ENCODE measurements at regions not wholly inside any gene's neighbourhood (a gene's known extent, or its start where the extent isn't known, plus 50 kb on each side); places are given as distances from the start of the nearest gene placed in this dataset.

DNA sequence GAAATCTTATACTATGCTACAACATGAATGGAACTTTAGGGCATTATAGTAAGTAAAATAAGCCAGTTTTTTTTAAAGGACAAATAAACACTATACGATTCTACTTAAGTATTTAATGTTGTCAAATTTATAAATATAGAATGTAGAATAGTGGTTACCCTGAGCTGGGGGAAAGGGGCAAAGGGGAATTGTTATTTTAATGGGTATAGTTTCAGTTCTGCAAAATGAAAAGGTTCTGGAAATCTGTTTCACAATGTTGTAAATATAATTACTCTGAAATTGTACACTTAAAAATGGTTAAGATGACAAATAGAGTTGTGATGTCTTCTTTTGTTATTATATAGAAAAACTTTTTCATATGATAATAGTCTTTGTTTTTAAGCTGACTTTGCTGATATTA is 366.3 kb downstream of the MRPL39 start:
- Histone ChIP-seq H3K27me3 (ENCODE audit: control insufficient read depth in 3 of 3, insufficient read depth in 3 of 3, low read length in 3 of 3) (no peaks in the 10 kb centered on the region), H3K4me3 (ENCODE audit: low read depth in 1 of 3, low read length in 3 of 3) (no peak overlapping the region), H3K36me3 (ENCODE audit: control insufficient read depth in 3 of 3, insufficient read depth in 2 of 3, low read depth in 1 of 3, low read length in 3 of 3) (no peaks in the 10 kb centered on the region), H3K27ac (ENCODE audit: low read depth in 1 of 3, low read length in 2 of 3) (no peak overlapping the region), H3K4me1 (ENCODE audit: control insufficient read depth in 3 of 3, insufficient read depth in 2 of 3, low read depth in 1 of 3, low read length in 2 of 3) (no peaks in the 10 kb centered on the region), H3K9me3 (ENCODE audit: control insufficient read depth in 2 of 2, insufficient read depth in 1 of 2, low read depth in 1 of 2, low read length in 1 of 2) (no peaks in the 10 kb centered on the region)
- WGBS, 3 donors: 71 to 78% (median 73%) methylated on average over 1 of the region's 1 CpG
- FAIRE-seq (no peak), DNase-seq (no peak)

DNA sequence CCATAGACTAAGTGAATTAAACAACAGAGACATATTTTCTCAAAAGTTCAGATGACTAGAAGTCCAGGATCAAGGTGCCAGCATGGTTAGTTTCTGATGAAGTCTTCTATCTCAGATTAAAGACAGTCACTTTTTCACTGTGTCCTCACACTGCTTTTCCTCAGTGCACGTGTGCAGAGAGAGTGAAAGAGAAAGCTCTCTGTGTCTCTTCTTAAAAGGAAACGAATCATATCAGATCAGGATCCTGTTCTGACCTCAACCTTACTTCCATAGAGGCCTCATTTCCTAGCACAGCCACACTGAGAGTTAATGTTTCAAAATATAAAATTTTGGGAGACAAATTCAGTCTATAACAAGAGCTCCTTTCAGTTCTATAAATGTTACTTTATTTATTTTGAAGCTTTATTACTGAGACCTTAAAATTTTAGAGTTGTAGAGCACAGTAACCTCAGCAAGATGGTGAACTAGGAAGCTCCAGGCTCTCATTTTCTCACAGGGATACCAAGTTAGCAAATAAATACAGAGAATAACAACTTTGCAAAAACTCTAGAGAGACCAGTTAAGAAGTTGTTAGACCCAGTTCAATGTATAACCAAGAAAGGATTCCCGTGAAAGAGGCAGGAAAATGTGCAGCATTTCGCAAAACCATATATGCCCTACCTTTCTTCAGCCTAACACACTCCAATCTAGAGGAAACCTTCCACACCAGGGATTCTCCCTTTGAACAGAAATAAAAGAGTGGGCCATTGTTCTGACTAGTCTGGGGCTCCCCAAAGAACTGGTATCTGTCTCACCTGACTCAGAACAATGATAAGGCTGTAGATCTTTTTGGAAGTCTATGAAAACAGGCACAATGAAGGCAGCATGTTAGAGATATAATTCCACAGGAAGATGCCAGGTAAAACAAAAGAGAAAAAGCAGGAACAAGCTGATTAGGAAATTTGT is 372.2 kb downstream of the MRPL39 start:
- no peaks in the 10 kb centered on the region for H3K36me3 ChIP-seq (ENCODE audit: control insufficient read depth in 3 of 3, insufficient read depth in 2 of 3, low read depth in 1 of 3, low read length in 3 of 3)
- H3K4me3 ChIP-seq (ENCODE audit: low read depth in 1 of 3, low read length in 3 of 3): no peak overlapping the region
- H3K27ac ChIP-seq (ENCODE audit: low read depth in 1 of 3, low read length in 2 of 3): no peak overlapping the region
- FAIRE-seq: no peak
- DNase-seq: no peak
- 50 to 62% (median 58%) methylated on average over 4 of the region's 4 CpGs for WGBS, 3 donors
- no peaks in the 10 kb centered on the region for H3K4me1 ChIP-seq (ENCODE audit: control insufficient read depth in 3 of 3, insufficient read depth in 2 of 3, low read depth in 1 of 3, low read length in 2 of 3)
- no peaks in the 10 kb centered on the region for H3K27me3 ChIP-seq (ENCODE audit: control insufficient read depth in 3 of 3, insufficient read depth in 3 of 3, low read length in 3 of 3)
- no peaks in the 10 kb centered on the region for H3K9me3 ChIP-seq (ENCODE audit: control insufficient read depth in 2 of 2, insufficient read depth in 1 of 2, low read depth in 1 of 2, low read length in 1 of 2)

DNA sequence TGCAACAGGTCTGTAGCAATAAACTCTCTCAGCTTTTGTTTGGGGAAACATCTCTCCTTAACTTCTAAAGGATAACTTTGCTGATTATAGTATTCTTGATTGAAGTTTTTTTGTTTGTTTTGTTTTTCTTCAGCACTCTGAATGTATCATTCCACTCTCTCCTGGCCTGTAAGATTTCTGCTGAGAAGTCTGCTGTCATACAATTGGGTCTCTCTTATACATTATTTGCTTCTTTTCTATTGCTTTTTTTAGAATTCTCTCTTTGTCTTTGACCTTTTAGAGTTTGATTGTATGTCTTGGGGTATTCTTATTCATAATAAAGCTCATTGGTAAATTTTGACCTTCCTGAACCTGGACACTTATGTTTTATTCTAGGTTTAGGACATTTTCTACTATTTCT is 386.3 kb downstream of the MRPL39 start:
- Histone ChIP-seq H3K27me3 (ENCODE audit: control insufficient read depth in 3 of 3, insufficient read depth in 3 of 3, low read length in 3 of 3) (no peaks in the 10 kb centered on the region), H3K27ac (ENCODE audit: low read depth in 1 of 3, low read length in 2 of 3) (no peak overlapping the region), H3K36me3 (ENCODE audit: control insufficient read depth in 3 of 3, insufficient read depth in 2 of 3, low read depth in 1 of 3, low read length in 3 of 3) (no peaks in the 10 kb centered on the region), H3K9me3 (ENCODE audit: control insufficient read depth in 2 of 2, insufficient read depth in 1 of 2, low read depth in 1 of 2, low read length in 1 of 2) (peaks cover 2 to 9% of the 10 kb centered on the region in 2 donors), H3K4me1 (ENCODE audit: control insufficient read depth in 3 of 3, insufficient read depth in 2 of 3, low read depth in 1 of 3, low read length in 2 of 3) (no peaks in the 10 kb centered on the region), H3K4me3 (ENCODE audit: low read depth in 1 of 3, low read length in 3 of 3) (no peak overlapping the region)
- DNase-seq: no peak
- no peak for FAIRE-seq

DNA sequence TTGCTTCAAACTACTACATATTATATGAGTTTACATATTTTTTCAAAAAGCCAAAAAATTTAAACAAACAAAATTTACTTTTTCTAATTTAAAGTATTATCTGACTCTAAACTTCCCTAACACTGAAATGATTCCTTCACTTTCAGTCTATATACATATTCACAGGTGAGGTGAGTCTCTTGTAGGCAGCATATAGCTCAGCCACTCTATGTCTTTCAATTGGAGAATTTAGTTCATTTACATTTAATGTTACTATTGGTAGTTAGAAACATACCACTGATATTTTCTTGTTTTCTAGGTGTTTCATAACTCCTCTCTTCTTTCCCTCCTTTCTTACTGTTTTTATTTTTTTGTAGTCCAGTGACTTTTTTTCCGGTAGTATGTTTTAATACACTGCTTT is 387.1 kb downstream of the MRPL39 start:
- WGBS, 3 donors: 92 to 98% (median 95%) methylated on average over 1 of the region's 1 CpG
- FAIRE-seq: no peak

DNA sequence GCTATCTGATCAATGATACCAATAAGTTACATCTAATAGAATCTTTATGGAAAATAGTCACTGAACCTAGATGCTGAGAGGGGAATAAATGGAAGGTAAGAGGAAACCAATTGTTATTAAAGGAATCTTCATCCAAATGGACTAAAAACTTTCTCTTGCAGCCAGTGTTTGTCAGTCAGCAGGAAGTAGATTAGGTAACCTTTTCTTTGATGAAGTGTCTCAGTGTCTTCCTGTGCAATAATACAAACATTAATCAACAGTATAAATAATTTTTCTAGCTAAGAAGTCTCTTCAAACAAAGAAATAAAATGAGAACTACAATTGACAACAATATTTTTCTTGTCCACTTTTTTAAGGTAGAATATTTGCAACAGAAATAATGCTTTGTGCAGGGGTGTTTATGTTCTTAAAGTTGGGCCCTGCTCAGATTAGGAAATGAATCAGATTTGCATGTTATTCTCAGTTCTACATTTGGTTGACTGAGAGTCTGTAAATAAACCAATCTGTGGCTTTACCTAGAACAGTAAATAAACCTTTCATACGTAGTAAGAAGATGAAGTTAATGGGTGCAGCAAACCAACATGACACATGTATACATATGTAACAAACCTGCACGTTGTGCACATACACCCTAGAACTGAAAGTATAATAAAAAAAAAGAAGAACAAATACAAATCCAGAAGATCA is 391.4 kb downstream of the MRPL39 start:
- FAIRE-seq (no peak), DNase-seq (no peak)
- H3K4me3 ChIP-seq (ENCODE audit: low read depth in 1 of 3, low read length in 3 of 3): no peak overlapping the region
- H3K9me3 ChIP-seq (ENCODE audit: control insufficient read depth in 2 of 2, insufficient read depth in 1 of 2, low read depth in 1 of 2, low read length in 1 of 2): no peaks in the 10 kb centered on the region
- H3K4me1 ChIP-seq (ENCODE audit: control insufficient read depth in 3 of 3, insufficient read depth in 2 of 3, low read depth in 1 of 3, low read length in 2 of 3): no peaks in the 10 kb centered on the region
- WGBS, 3 donors: 50 to 72% (median 62%) methylated on average over 2 of the region's 2 CpGs
- no peak overlapping the region for H3K27ac ChIP-seq (ENCODE audit: low read depth in 1 of 3, low read length in 2 of 3)
- H3K27me3 ChIP-seq (ENCODE audit: control insufficient read depth in 3 of 3, insufficient read depth in 3 of 3, low read length in 3 of 3): no peaks in the 10 kb centered on the region
- H3K36me3 ChIP-seq (ENCODE audit: control insufficient read depth in 3 of 3, insufficient read depth in 2 of 3, low read depth in 1 of 3, low read length in 3 of 3): no peaks in the 10 kb centered on the region

More for the DNA sequence above, 387.1 kb downstream of the MRPL39 start:
- Histone ChIP-seq H3K9me3 (ENCODE audit: control insufficient read depth in 2 of 2, insufficient read depth in 1 of 2, low read depth in 1 of 2, low read length in 1 of 2) (peaks cover 2 to 9% of the 10 kb centered on the region in 2 donors), H3K4me1 (ENCODE audit: control insufficient read depth in 3 of 3, insufficient read depth in 2 of 3, low read depth in 1 of 3, low read length in 2 of 3) (no peaks in the 10 kb centered on the region), H3K27ac (ENCODE audit: low read depth in 1 of 3, low read length in 2 of 3) (no peak overlapping the region), H3K36me3 (ENCODE audit: control insufficient read depth in 3 of 3, insufficient read depth in 2 of 3, low read depth in 1 of 3, low read length in 3 of 3) (no peaks in the 10 kb centered on the region), H3K27me3 (ENCODE audit: control insufficient read depth in 3 of 3, insufficient read depth in 3 of 3, low read length in 3 of 3) (no peaks in the 10 kb centered on the region), H3K4me3 (ENCODE audit: low read depth in 1 of 3, low read length in 3 of 3) (no peak overlapping the region)
- no peak for DNase-seq

DNA sequence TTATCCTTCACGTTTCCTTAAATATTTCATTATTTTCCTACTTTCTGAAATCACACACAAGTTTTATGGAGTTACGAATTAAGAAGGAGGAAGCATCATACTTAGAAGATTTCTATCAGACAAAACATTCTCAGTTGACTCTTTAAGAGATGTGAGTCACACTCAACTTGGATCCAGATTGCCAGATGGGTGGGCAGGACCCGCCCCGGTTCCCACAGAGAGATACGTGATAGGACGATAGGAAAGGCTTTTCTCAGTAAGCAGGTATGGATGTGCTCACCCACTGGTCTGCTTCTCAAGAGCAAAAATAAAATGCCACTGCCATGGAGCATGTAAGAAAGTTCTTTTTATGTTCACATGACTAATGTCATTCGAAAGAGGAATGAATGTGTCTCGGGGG is 392.6 kb downstream of the MRPL39 start:
- WGBS, 3 donors: 84 to 91% (median 89%) methylated on average over 8 of the region's 8 CpGs
- Histone ChIP-seq H3K27ac (ENCODE audit: low read depth in 1 of 3, low read length in 2 of 3) (no peak overlapping the region), H3K4me3 (ENCODE audit: low read depth in 1 of 3, low read length in 3 of 3) (no peak overlapping the region), H3K9me3 (ENCODE audit: control insufficient read depth in 2 of 2, insufficient read depth in 1 of 2, low read depth in 1 of 2, low read length in 1 of 2) (no peaks in the 10 kb centered on the region), H3K36me3 (ENCODE audit: control insufficient read depth in 3 of 3, insufficient read depth in 2 of 3, low read depth in 1 of 3, low read length in 3 of 3) (no peaks in the 10 kb centered on the region), H3K4me1 (ENCODE audit: control insufficient read depth in 3 of 3, insufficient read depth in 2 of 3, low read depth in 1 of 3, low read length in 2 of 3) (no peaks in the 10 kb centered on the region), H3K27me3 (ENCODE audit: control insufficient read depth in 3 of 3, insufficient read depth in 3 of 3, low read length in 3 of 3) (no peaks in the 10 kb centered on the region)
- DNase-seq (no peak), FAIRE-seq (no peak)

DNA sequence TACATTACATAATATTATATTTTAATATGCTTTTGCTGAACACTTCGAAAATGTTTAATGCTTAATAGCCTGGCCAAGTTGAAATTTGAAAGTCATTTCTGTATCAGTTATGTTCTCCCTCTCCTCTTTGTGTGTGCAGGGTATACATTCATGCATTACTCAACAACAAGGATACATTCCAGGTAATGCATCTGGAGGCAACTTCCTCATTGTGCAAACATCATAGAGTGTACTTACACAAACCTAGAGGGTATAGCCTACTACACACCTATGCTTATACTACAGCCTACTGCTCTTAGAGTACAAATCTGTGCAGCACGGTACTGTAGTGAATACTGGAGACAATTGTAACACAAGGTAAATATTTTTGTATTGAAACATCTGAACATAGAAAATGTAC is 407.3 kb downstream of the MRPL39 start:
- no peaks in the 10 kb centered on the region for H3K36me3 ChIP-seq (ENCODE audit: control insufficient read depth in 3 of 3, insufficient read depth in 2 of 3, low read depth in 1 of 3, low read length in 3 of 3)
- H3K9me3 ChIP-seq (ENCODE audit: control insufficient read depth in 2 of 2, insufficient read depth in 1 of 2, low read depth in 1 of 2, low read length in 1 of 2): peaks cover 0 to 9% of the 10 kb centered on the region in 2 donors
- no peaks in the 10 kb centered on the region for H3K27me3 ChIP-seq (ENCODE audit: control insufficient read depth in 3 of 3, insufficient read depth in 3 of 3, low read length in 3 of 3)
- FAIRE-seq (no peak), DNase-seq (no peak)
- H3K4me1 ChIP-seq (ENCODE audit: control insufficient read depth in 3 of 3, insufficient read depth in 2 of 3, low read depth in 1 of 3, low read length in 2 of 3): no peaks in the 10 kb centered on the region
- WGBS, 3 donors: 79 to 81% (median 81%) methylated on average over 2 of the region's 2 CpGs
- H3K4me3 ChIP-seq (ENCODE audit: low read depth in 1 of 3, low read length in 3 of 3): no peak overlapping the region
- no peak overlapping the region for H3K27ac ChIP-seq (ENCODE audit: low read depth in 1 of 3, low read length in 2 of 3)

DNA sequence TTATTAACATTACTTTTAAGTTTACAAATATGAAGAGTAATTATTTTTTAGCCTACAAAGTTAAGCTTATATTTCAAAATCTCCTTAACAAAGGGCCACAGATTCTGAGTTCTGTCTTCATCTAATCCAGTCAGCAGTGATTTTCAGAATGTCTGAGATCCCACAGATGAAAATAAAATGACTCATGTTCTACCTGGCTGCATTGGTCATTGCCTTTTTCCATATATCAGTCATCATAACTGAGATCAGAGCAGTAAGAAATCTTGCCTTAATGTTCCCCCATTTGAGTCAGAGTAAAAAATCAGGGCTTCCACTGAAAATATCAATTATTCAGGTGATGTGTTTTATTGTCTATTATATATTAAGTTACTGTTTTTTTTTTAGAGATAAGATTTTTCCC is 416.1 kb downstream of the MRPL39 start:
- DNase-seq: no peak
- no peak for FAIRE-seq

More for the DNA sequence above, 416.1 kb downstream of the MRPL39 start:
- Histone ChIP-seq H3K9me3 (ENCODE audit: control insufficient read depth in 2 of 2, insufficient read depth in 1 of 2, low read depth in 1 of 2, low read length in 1 of 2) (peaks cover 0 to 3% of the 10 kb centered on the region in 2 donors), H3K4me1 (ENCODE audit: control insufficient read depth in 3 of 3, insufficient read depth in 2 of 3, low read depth in 1 of 3, low read length in 2 of 3) (no peaks in the 10 kb centered on the region), H3K27ac (ENCODE audit: low read depth in 1 of 3, low read length in 2 of 3) (no peak overlapping the region), H3K36me3 (ENCODE audit: control insufficient read depth in 3 of 3, insufficient read depth in 2 of 3, low read depth in 1 of 3, low read length in 3 of 3) (no peaks in the 10 kb centered on the region), H3K27me3 (ENCODE audit: control insufficient read depth in 3 of 3, insufficient read depth in 3 of 3, low read length in 3 of 3) (no peaks in the 10 kb centered on the region), H3K4me3 (ENCODE audit: low read depth in 1 of 3, low read length in 3 of 3) (no peak overlapping the region)
